IMR-90 (cell line): ENCODE measurements at regions not wholly inside any gene's neighbourhood (a gene's known extent, or its start where the extent isn't known, plus 50 kb on each side); places are given as distances from the start of the nearest gene placed in this dataset.

Source experiments
- ATAC-seq: fragments of 200-7000 bp; cut with Tn5 transposase; 2 replicates; pipeline ENCODE4 v1.9.1; 2020; ENCODE audit warnings: low read depth, mild to moderate bottlenecking, moderate library complexity
- BruUV-seq: library from RNA; stranded (reverse); fragments of 400-500 nt; replicated peaks from 2 replicates; lab custom pipeline; 2021; lab: Mats Ljungman, UMichigan
- CTCF ChIA-PET: fragments of 300-600 bp; formaldehyde crosslinking; extraction: SDS; loops from one replicate; lab custom pipeline; 2021; ENCODE audit warnings: antibody characterized with exemption; lab: Yijun Ruan, JAX
- POLR2A ChIA-PET: fragments of 300-600 bp; sonication (Branson Sonifier 250); formaldehyde crosslinking; loops from one replicate; lab custom pipeline; 2022; ENCODE audit warnings: antibody characterized with exemption; ENCODE audit not compliant: unreplicated experiment; lab: Charles Lee
- DNase-seq: peaks from one replicate; pipeline ENCODE4 v3.0.0; 2013
- H2AFZ ChIP-seq: replicated peaks from 2 replicates; pipeline ENCODE3; 2013; ENCODE audit warnings: low read length, mild to moderate bottlenecking; ENCODE audit not compliant: poor library complexity
- H2AK5ac ChIP-seq: 2 replicates; pipeline ENCODE4 v1.6.1; 2013; ENCODE audit warnings: low read depth, low read length, inconsistent platforms
- H2AK9ac ChIP-seq: replicated peaks from 2 replicates; pipeline ENCODE3; 2013; ENCODE audit warnings: mild to moderate bottlenecking, low read depth, low read length, moderate library complexity; ENCODE audit not compliant: poor library complexity
- H2BK120ac ChIP-seq: 2 replicates; pipeline ENCODE4 v1.6.1; 2013; ENCODE audit warnings: low read depth, low read length, inconsistent platforms
- H2BK15ac ChIP-seq: 3 replicates; pipeline ENCODE4 v1.6.1; 2013; ENCODE audit warnings: low read depth, low read length, inconsistent platforms
- H2BK20ac ChIP-seq: 2 replicates; pipeline ENCODE4 v1.6.1; 2013; ENCODE audit warnings: low read depth, mild to moderate bottlenecking, inconsistent platforms, low read length, moderate library complexity
- H2BK5ac ChIP-seq: 2 replicates; pipeline ENCODE4 v1.6.1; 2013; ENCODE audit warnings: mild to moderate bottlenecking, low read depth, low read length, inconsistent platforms; ENCODE audit not compliant: poor library complexity, severe bottlenecking
- H3K14ac ChIP-seq: replicated peaks from 2 replicates; pipeline ENCODE4 v1.6.1; 2013; ENCODE audit warnings: low read depth, low read length, inconsistent platforms
- H3K18ac ChIP-seq: 2 replicates; pipeline ENCODE4 v1.6.1; 2013; ENCODE audit warnings: low read depth, low read length, control low read depth
- H3K23ac ChIP-seq: 2 replicates; pipeline ENCODE4 v1.6.1; 2013; ENCODE audit warnings: low read depth, low read length, inconsistent platforms
- H3K27ac ChIP-seq: 2 replicates; pipeline ENCODE4 v1.5.1; 2013; ENCODE audit warnings: mild to moderate bottlenecking, control low read depth, low read length; ENCODE audit not compliant: insufficient read depth
- H3K27me3 ChIP-seq: 2 replicates; pipeline ENCODE4 v1.6.1; 2013; ENCODE audit warnings: low read length; ENCODE audit not compliant: control insufficient read depth, insufficient read depth
- H3K36me3 ChIP-seq: 2 replicates; pipeline ENCODE4 v1.6.1; 2013; ENCODE audit warnings: low read length, mixed read lengths; ENCODE audit not compliant: control insufficient read depth, insufficient read depth
- H3K4ac ChIP-seq: 2 replicates; pipeline ENCODE4 v1.6.1; 2013; ENCODE audit warnings: low read depth, low read length, inconsistent platforms
- H3K4me1 ChIP-seq: 2 replicates; pipeline ENCODE4 v1.6.1; 2013; ENCODE audit warnings: low read length, mixed read lengths; ENCODE audit not compliant: control insufficient read depth, insufficient read depth
- H3K4me2 ChIP-seq: 2 replicates; pipeline ENCODE4 v1.6.1; 2013; ENCODE audit warnings: low read depth, mild to moderate bottlenecking, control low read depth, low read length, moderate library complexity
- H3K4me3 ChIP-seq: 2 replicates; pipeline ENCODE4 v1.5.1; 2013; ENCODE audit warnings: low read depth, mild to moderate bottlenecking, control low read depth, low read length, moderate library complexity; ENCODE audit not compliant: insufficient read depth
- H3K56ac ChIP-seq: 2 replicates; pipeline ENCODE4 v1.6.1; 2013; ENCODE audit warnings: low read length, inconsistent platforms; ENCODE audit not compliant: insufficient read depth; ENCODE audit errors: extremely low read depth
- H3K79me1 ChIP-seq, 2 experiments: 2 replicates each; pipeline ENCODE4 v1.6.1; 2013; ENCODE audit warnings: low read length in 2 of 2, inconsistent platforms in 1 of 2, low read depth in 1 of 2
- H3K9ac ChIP-seq: 2 replicates; pipeline ENCODE4 v1.6.1; 2013; ENCODE audit warnings: low read depth, low read length, control low read depth
- H3K9me1 ChIP-seq: 2 replicates; pipeline ENCODE4 v1.6.1; 2013; ENCODE audit warnings: low read length, inconsistent platforms; ENCODE audit not compliant: insufficient read depth
- H3K9me3 ChIP-seq: 2 replicates; pipeline ENCODE4 v1.6.1; 2013; ENCODE audit warnings: low read length; ENCODE audit not compliant: control insufficient read depth, insufficient read depth
- H4K20me1 ChIP-seq: 2 replicates; pipeline ENCODE4 v1.6.1; 2013; ENCODE audit warnings: low read length, inconsistent platforms; ENCODE audit not compliant: insufficient read depth
- H4K5ac ChIP-seq: 2 replicates; pipeline ENCODE4 v1.6.1; 2013; ENCODE audit warnings: mild to moderate bottlenecking, low read depth, low read length, control low read depth
- H4K8ac ChIP-seq, 2 experiments: 2 replicates each; pipeline ENCODE4 v1.6.1; 2013; ENCODE audit warnings: low read depth in 2 of 2, low read length in 2 of 2, control low read depth in 1 of 2, inconsistent platforms in 1 of 2
- H4K91ac ChIP-seq: 2 replicates; pipeline ENCODE4 v1.6.1; 2013; ENCODE audit warnings: low read depth, low read length, inconsistent platforms; ENCODE audit not compliant: insufficient read depth
- BHLHE40 ChIP-seq: fragments of 150-350 bp; IDR thresholded peaks from 2 replicates; pipeline ENCODE4 v1.6.1; 2016; ENCODE audit warnings: mild to moderate bottlenecking, low read depth, low read length
- CEBPB ChIP-seq: IDR thresholded peaks from 2 replicates; pipeline ENCODE4 v1.6.1; 2012; ENCODE audit warnings: low read depth, low read length, improper control_type of control experiment
- CHD1 ChIP-seq: IDR thresholded peaks from 2 replicates; pipeline ENCODE4 v1.6.1; 2012; ENCODE audit warnings: low read depth, low read length, improper control_type of control experiment
- CTCF ChIP-seq: conservative IDR thresholded peaks from 2 replicates; pipeline ENCODE4 v1.5.1; 2012; ENCODE audit warnings: mild to moderate bottlenecking, low read depth, low read length, improper control_type of control experiment
- ELK1 ChIP-seq: fragments of 150-350 bp; IDR thresholded peaks from 2 replicates; pipeline ENCODE4 v1.6.1; 2016; ENCODE audit warnings: low read depth, mild to moderate bottlenecking, low read length, moderate library complexity, borderline replicate concordance
- FOS ChIP-seq: fragments of 150-350 bp; IDR thresholded peaks from 2 replicates; pipeline ENCODE4 v1.6.1; 2016; ENCODE audit warnings: low read depth, low read length
- MAFK ChIP-seq: IDR thresholded peaks from 2 replicates; pipeline ENCODE4 v1.6.1; 2012; ENCODE audit warnings: low read depth, low read length, improper control_type of control experiment
- MAZ ChIP-seq: IDR thresholded peaks from 2 replicates; pipeline ENCODE4 v1.6.1; 2012; ENCODE audit warnings: low read depth, mild to moderate bottlenecking, low read length, improper control_type of control experiment, moderate library complexity, borderline replicate concordance
- MXI1 ChIP-seq: IDR thresholded peaks from 2 replicates; pipeline ENCODE4 v1.6.1; 2012; ENCODE audit warnings: low read depth, mild to moderate bottlenecking, low read length, moderate library complexity, borderline replicate concordance
- NFE2L2 ChIP-seq: fragments of 150-350 bp; IDR thresholded peaks from 2 replicates; pipeline ENCODE4 v1.6.1; 2016; ENCODE audit warnings: low read depth, mild to moderate bottlenecking, low read length
- POLR2A ChIP-seq: IDR thresholded peaks from 2 replicates; pipeline ENCODE4 v1.6.1; 2012; ENCODE audit warnings: mild to moderate bottlenecking, low read depth, low read length
- RAD21 ChIP-seq: IDR thresholded peaks from 2 replicates; pipeline ENCODE4 v1.6.1; 2012; ENCODE audit warnings: low read length, improper control_type of control experiment
- RCOR1 ChIP-seq: IDR thresholded peaks from 2 replicates; pipeline ENCODE4 v1.6.1; 2012; ENCODE audit warnings: mild to moderate bottlenecking, low read length, improper control_type of control experiment; ENCODE audit not compliant: insufficient replicate concordance
- RFX5 ChIP-seq: IDR thresholded peaks from 2 replicates; pipeline ENCODE4 v1.8.0; 2012; ENCODE audit warnings: low read depth, mild to moderate bottlenecking, low read length, moderate library complexity
- SMC3 ChIP-seq: fragments of 150-350 bp; IDR thresholded peaks from 2 replicates; pipeline ENCODE4 v1.6.1; 2016; ENCODE audit warnings: low read depth, mild to moderate bottlenecking, antibody characterized with exemption, low read length, moderate library complexity
- USF2 ChIP-seq: fragments of 150-350 bp; IDR thresholded peaks from 2 replicates; pipeline ENCODE4 v1.6.1; 2017; ENCODE audit warnings: mild to moderate bottlenecking, antibody characterized with exemption, low read length, low read depth
- WGBS, 2 experiments: methylation state at CpG; one replicate each; pipeline versions ENCODE4 v1.1.5 to v1.1.7; 2013; ENCODE audit warnings: missing lambda C conversion rate in 2 of 2; ENCODE audit not compliant: insufficient read length in 1 of 2; ENCODE audit errors: extremely low coverage in 2 of 2; 5-methylcytosine and 5-hydroxymethylcytosine counted together
- dilution Hi-C: fragments of 300-500 bp; cut with HindIII; formaldehyde crosslinking; loops from one replicate; pipeline ENCODE4 v1.14.3; 2018; ENCODE audit warnings: low sequenced_read_pairs; ENCODE audit not compliant: unreplicated experiment
- in situ Hi-C: fragments of 300-500 bp; cut with MboI; formaldehyde crosslinking; loops from 3 replicates; pipeline ENCODE4 v1.14.3; 2019; ENCODE audit warnings: low sequenced_read_pairs, inconsistent platforms, mixed read lengths
- intact Hi-C: fragments of 100-400 bp; cut with micrococcal nuclease; formaldehyde crosslinking; loops from 2 replicates; pipeline ENCODE4 v1.10.0; 2022

DNA sequence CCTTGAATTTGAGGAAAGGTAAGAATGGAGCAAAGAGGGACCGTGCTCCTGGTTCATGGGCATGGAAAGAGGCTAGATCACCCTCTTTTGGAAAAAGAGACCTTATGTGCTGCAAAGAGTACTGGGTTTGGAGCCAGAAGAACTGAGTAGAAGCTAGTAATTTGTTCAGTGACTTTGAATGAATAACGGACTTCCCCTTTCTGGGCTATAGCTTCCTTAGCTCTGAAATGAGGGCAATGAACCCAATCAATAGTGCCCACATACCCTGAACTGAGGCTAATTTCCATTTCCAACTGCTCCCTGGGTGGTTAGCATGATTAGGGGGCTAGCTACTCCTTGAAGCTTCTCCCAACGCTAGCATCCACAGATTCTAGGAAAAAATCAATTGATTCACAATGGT is 121.4 kb downstream of the UNC5CL start:
- H2AK5ac ChIP-seq: no peak overlapping the region
- no peak overlapping the region for H2BK120ac ChIP-seq
- H2BK15ac ChIP-seq: no peak overlapping the region
- no peaks in the 10 kb centered on the region for H4K20me1 ChIP-seq
- H3K9me3 ChIP-seq: no peaks in the 10 kb centered on the region
- no peak overlapping the region for H3K9ac ChIP-seq
- dilution Hi-C loops (no loop called here), in situ Hi-C loops (no loop called here), intact Hi-C loops (no loop called here)
- H3K23ac ChIP-seq: no peak overlapping the region
- H2AFZ ChIP-seq: no peak overlapping the region
- H2BK20ac ChIP-seq: no peak overlapping the region
- no peaks in the 10 kb centered on the region for H3K79me1 ChIP-seq
- H4K8ac ChIP-seq: no peak overlapping the region
- H3K56ac ChIP-seq: no peak overlapping the region
- no peak overlapping the region for H4K5ac ChIP-seq
- no peak overlapping the region for H3K4me2 ChIP-seq
- no peak overlapping the region for H2AK9ac ChIP-seq
- H3K36me3 ChIP-seq: no peaks in the 10 kb centered on the region
- ATAC-seq (no peak), DNase-seq (no peak)
- no TSS peak for BruUV-seq
- no peak overlapping the region for H3K4ac ChIP-seq
- WGBS, 2 experiments: 40% methylated on average over 1 of the region's 3 CpGs; no CpG with 5 or more reads in 1 of the 2 experiments
- H3K14ac ChIP-seq: no peak overlapping the region
- peaks cover 49% of the 10 kb centered on the region for H3K27me3 ChIP-seq
- no peak overlapping the region for H3K27ac ChIP-seq
- no peaks in the 10 kb centered on the region; the same call in 1 of the 2 replicates for H3K4me1 ChIP-seq
- POLR2A ChIA-PET: no interaction called here
- H4K91ac ChIP-seq: no peak overlapping the region
- H3K4me3 ChIP-seq: no peak overlapping the region
- H3K9me1 ChIP-seq: no peaks in the 10 kb centered on the region
- CTCF ChIA-PET: no interaction called here
- TF ChIP-seq SMC3: no peak
- no peak for TF ChIP-seq POLR2A
- no peak for TF ChIP-seq NFE2L2
- TF ChIP-seq RFX5: no peak
- no peak for TF ChIP-seq RCOR1
- no peak for TF ChIP-seq ELK1
- TF ChIP-seq MAFK: no peak
- no peak for TF ChIP-seq RAD21
- TF ChIP-seq MXI1: no peak
- TF ChIP-seq BHLHE40: no peak
- TF ChIP-seq CTCF: no peak
- no peak for TF ChIP-seq CEBPB
- no peak for TF ChIP-seq MAZ
- TF ChIP-seq FOS: no peak
- no peak for TF ChIP-seq USF2
- no peak for TF ChIP-seq CHD1
- H2BK5ac ChIP-seq: no peak overlapping the region
- no peak overlapping the region for H3K18ac ChIP-seq
